Stomach (tissue), 8 donors: ENCODE measurements at regions not wholly inside any gene's neighbourhood (a gene's known extent, or its start where the extent isn't known, plus 50 kb on each side); places are given as distances from the start of the nearest gene placed in this dataset.

Experiments used
- DNase-seq, 2 donors: peaks; one replicate each; pipeline versions ENCODE4 v3.0.0 to v3.0.0-alpha.2; 2013 to 2019
- H3K27ac ChIP-seq, 5 donors: fragments of 200-600 bp in 4 of 5; sonication (generic) in 4 of 5; one replicate each; pipeline ENCODE4 v1.5.1; 2013 to 2019; ENCODE audit warnings: mild to moderate bottlenecking in 1 of 5, moderate library complexity in 1 of 5
- H3K27me3 ChIP-seq, 3 donors: fragments of 200-600 bp; sonication (generic); one replicate each; pipeline ENCODE4 v1.5.1; 2017 to 2019; ENCODE audit warnings: mixed run types in 1 of 3
- H3K36me3 ChIP-seq, 4 donors: fragments of 200-600 bp; sonication (generic); 1 replicate in 3 of 4; 2 replicates in 1 of 4; pipeline ENCODE4 v1.5.1; 2016 to 2019
- H3K4me1 ChIP-seq, 4 donors: fragments of 200-600 bp; sonication (generic); one replicate each; pipeline ENCODE4 v1.5.1; 2016 to 2019
- H3K4me3 ChIP-seq, 4 donors: fragments of 200-600 bp; sonication (generic) in 3 of 4; one replicate each; pipeline ENCODE4 v1.5.1; 2016 to 2019; ENCODE audit warnings: mild to moderate bottlenecking in 1 of 4
- H3K9me3 ChIP-seq, 4 donors: fragments of 200-600 bp; sonication (generic); one replicate each; pipeline ENCODE4 v1.5.1; 2016 to 2019
- EP300 ChIP-seq: sonication (generic); formaldehyde crosslinking; IDR thresholded peaks from one replicate; pipeline ENCODE4 v1.6.1; 2017; ENCODE audit warnings: antibody characterized with exemption
- POLR2A ChIP-seq, 4 donors: fragments of 450-650 bp; IDR thresholded peaks; one replicate each; pipeline ENCODE4 v1.6.1; 2016; ENCODE audit warnings: antibody characterized with exemption in 4 of 4, control low read depth in 2 of 4, mild to moderate bottlenecking in 1 of 4, moderate library complexity in 1 of 4
- POLR2AphosphoS5 ChIP-seq, 3 donors: sonication (generic); formaldehyde crosslinking; IDR thresholded peaks; one replicate each; pipeline ENCODE4 v1.6.1; 2016; ENCODE audit warnings: antibody characterized with exemption in 3 of 3
- WGBS, 5 donors: extraction: QIAGEN DNeasy Blood & Tissue Kit in 3 of 5; methylation state at CpG; one replicate each; pipeline versions ENCODE4 v1.1.5 to v1.1.7; 2013 to 2018; 5-methylcytosine and 5-hydroxymethylcytosine counted together
- intact Hi-C: fragments of 100-400 bp; cut with DNase I; formaldehyde crosslinking; loops from one replicate; pipeline ENCODE4 v1.15.1; 2023; ENCODE audit warnings: low total_unique reads
- TF ChIP-seq, protein P1 (sequence below), 7 experiments: fragments of 450-650 bp in 4 of 7; fragments of 200-600 bp in 3 of 7; sonication (generic) in 3 of 7; IDR thresholded peaks; one replicate each; pipeline ENCODE4 v1.5.1; 2016 to 2019; ENCODE audit warnings: antibody characterized with exemption in 7 of 7, control low read depth in 2 of 7, mild to moderate bottlenecking in 1 of 7
- donor health status: healthy with polysubstance abuse.
- donor health status: Bipolar disorder and iron deficiency.
- donor health status: healthy.

DNA sequence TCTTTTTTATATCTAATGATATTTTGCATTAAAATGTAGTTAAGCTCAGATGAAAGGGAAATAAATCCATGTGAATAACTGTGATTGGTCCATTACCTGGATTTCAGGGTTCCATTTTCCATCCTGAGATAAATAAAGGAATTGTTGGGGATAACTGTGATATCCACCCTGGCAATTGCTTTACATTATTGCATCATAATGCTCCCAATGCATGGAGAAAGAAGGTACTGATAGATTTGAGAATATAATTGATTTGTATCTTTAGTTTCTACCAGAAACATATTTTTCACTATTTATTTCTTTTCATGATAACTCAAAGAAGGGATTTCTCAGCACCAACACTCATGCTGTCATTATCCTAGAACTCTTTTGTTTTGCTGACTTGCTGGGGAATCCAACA is 102.0 kb upstream of the KCNQ5 start:
- intact Hi-C loops = no loop called here
- no peak for DNase-seq
- H3K27ac ChIP-seq = no peak overlapping the region
- no peaks in the 10 kb centered on the region for H3K36me3 ChIP-seq
- H3K4me1 ChIP-seq = no peaks in the 10 kb centered on the region
- TF ChIP-seq POLR2A (IDR thresholded peaks at IDR 0.05) = no peak
- TF ChIP-seq, protein P1, sequence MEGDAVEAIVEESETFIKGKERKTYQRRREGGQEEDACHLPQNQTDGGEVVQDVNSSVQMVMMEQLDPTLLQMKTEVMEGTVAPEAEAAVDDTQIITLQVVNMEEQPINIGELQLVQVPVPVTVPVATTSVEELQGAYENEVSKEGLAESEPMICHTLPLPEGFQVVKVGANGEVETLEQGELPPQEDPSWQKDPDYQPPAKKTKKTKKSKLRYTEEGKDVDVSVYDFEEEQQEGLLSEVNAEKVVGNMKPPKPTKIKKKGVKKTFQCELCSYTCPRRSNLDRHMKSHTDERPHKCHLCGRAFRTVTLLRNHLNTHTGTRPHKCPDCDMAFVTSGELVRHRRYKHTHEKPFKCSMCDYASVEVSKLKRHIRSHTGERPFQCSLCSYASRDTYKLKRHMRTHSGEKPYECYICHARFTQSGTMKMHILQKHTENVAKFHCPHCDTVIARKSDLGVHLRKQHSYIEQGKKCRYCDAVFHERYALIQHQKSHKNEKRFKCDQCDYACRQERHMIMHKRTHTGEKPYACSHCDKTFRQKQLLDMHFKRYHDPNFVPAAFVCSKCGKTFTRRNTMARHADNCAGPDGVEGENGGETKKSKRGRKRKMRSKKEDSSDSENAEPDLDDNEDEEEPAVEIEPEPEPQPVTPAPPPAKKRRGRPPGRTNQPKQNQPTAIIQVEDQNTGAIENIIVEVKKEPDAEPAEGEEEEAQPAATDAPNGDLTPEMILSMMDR (IDR thresholded peaks at IDR 0.05) = no peak
- H3K9me3 ChIP-seq = no peaks in the 10 kb centered on the region
- no peak overlapping the region for H3K4me3 ChIP-seq
- H3K27me3 ChIP-seq = no peaks in the 10 kb centered on the region

DNA sequence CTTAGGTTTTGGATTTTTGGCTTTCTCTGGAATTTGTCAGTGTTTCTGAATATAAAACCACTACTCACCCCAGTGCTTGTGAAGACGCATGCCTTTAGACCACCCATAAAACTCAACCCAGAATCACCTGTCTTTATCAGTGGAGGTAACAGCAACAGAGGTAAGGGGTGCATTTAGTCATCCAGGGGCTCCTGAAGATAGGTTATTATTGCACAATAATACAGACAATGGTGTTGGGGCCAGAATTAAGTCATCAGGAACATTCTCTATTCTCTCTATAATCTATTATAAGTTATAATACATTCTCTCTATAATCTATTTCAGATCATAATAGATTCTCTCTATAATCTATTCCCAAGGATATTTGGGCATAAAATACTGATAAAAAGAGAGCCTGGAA is 100.2 kb upstream of the KCNQ5 start:
- no peaks in the 10 kb centered on the region for H3K27me3 ChIP-seq
- H3K36me3 ChIP-seq = no peaks in the 10 kb centered on the region
- no peak for DNase-seq
- H3K9me3 ChIP-seq = no peaks in the 10 kb centered on the region
- no peak overlapping the region for H3K27ac ChIP-seq
- H3K4me1 ChIP-seq = no peaks in the 10 kb centered on the region
- intact Hi-C loops = no loop called here
- TF ChIP-seq, protein P1 (IDR thresholded peaks at IDR 0.05) = no peak
- TF ChIP-seq POLR2AphosphoS5 (IDR thresholded peaks at IDR 0.05) = no peak
- TF ChIP-seq POLR2A (IDR thresholded peaks at IDR 0.05) = no peak
- no peak for TF ChIP-seq EP300
- 67 to 87% (median 72%) methylated on average over 1 of the region's 1 CpG for WGBS, 5 donors
- no peak overlapping the region for H3K4me3 ChIP-seq

DNA sequence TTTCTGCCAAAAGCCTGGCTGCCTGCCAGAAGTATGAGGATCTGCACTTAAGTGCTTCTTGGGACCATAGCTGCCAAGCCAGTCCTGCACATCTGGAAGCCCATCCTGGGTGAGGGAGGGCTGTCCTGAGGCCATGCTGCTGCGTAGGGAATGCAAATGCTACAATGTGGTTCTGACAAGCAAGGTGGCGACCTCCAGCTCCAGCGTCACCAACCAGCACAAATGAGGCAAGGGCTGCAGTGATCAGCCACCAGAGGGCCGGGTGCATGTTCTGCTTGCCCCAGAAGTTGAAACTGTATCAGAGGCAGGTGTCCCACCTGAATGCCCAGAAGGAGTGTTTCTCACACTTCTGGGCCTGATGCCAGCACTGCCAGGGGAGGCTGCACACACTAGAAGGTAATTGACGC is 99.1 kb upstream of the KCNQ5 start:
- intact Hi-C loops = no loop called here
- 43 to 72% (median 53%) methylated on average over 2 to 5 of the region's 5 CpGs for WGBS, 5 donors
- H3K4me3 ChIP-seq = no peak overlapping the region
- no peak overlapping the region for H3K27ac ChIP-seq
- H3K4me1 ChIP-seq = no peaks in the 10 kb centered on the region
- no peaks in the 10 kb centered on the region for H3K9me3 ChIP-seq
- no peak for TF ChIP-seq EP300
- TF ChIP-seq, protein P1 (IDR thresholded peaks at IDR 0.05) = no peak
- no peak for TF ChIP-seq POLR2AphosphoS5 (IDR thresholded peaks at IDR 0.05)
- TF ChIP-seq POLR2A (IDR thresholded peaks at IDR 0.05) = no peak
- no peaks in the 10 kb centered on the region for H3K36me3 ChIP-seq
- no peaks in the 10 kb centered on the region for H3K27me3 ChIP-seq
- peak in 1 of 2 donors; percentile 22 for DNase-seq

DNA sequence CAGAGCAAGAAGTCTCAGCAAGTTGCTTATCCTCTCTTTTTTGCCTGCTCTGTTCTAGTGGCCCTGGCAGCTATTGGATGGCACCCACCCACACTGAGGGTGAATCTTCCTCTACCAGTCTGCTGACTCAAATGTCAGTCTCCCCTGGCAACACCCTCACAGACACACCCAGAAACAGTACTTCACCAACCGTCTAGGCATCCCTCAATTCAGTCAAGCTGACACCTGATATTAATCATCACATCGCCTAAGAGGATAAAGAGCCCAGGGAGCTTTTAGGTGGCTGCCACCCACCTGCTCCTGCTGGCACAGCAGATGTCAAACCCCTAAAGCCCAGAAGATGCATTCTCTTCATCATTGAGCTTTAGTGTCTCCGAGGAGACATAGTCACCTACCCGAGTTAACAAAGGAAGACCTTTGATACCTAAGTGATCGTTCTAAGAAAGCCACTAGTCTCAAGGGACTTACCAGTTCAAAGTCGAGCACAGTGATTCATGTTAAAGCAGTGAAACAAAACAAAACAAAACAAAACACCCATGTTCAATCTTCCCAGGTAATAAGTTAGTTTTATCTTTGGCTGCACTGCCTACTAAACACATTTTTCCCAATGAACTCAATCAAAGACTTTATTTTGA is 97.7 kb upstream of the KCNQ5 start:
- H3K27ac ChIP-seq = no peak overlapping the region
- no peaks in the 10 kb centered on the region for H3K36me3 ChIP-seq
- 64 to 79% (median 70%) methylated on average over 6 of the region's 6 CpGs for WGBS, 5 donors
- H3K9me3 ChIP-seq = no peaks in the 10 kb centered on the region
- no peak for DNase-seq
- no peaks in the 10 kb centered on the region for H3K27me3 ChIP-seq
- H3K4me1 ChIP-seq = no peaks in the 10 kb centered on the region
- no peak for TF ChIP-seq POLR2AphosphoS5 (IDR thresholded peaks at IDR 0.05)
- TF ChIP-seq, protein P1 (IDR thresholded peaks at IDR 0.05) = no peak
- TF ChIP-seq EP300 = no peak
- no peak for TF ChIP-seq POLR2A (IDR thresholded peaks at IDR 0.05)
- no peak overlapping the region for H3K4me3 ChIP-seq
- intact Hi-C loops = no loop called here
